MM.1S (cell line): ENCODE measurements at regions not wholly inside any gene's neighbourhood (a gene's known extent, or its start where the extent isn't known, plus 50 kb on each side); places are given as distances from the start of the nearest gene placed in this dataset.

Experiments used
- DNase-seq: peaks from one replicate; pipeline ENCODE4 v3.0.0-alpha.2; 2015
- H2AFZ ChIP-seq: fragments of 300-600 bp; sonication (generic); 2 replicates; pipeline ENCODE4 v1.6.0; 2016; ENCODE audit warnings: antibody characterized with exemption, low read length
- H3F3A ChIP-seq: fragments of 300-600 bp; sonication (generic); 2 replicates; pipeline ENCODE4 v1.6.1; 2016; ENCODE audit warnings: mild to moderate bottlenecking, antibody characterized with exemption, low read length, moderate library complexity, mixed read lengths; ENCODE audit not compliant: insufficient read depth
- H3K27ac ChIP-seq: fragments of 300-600 bp; sonication (generic); 2 replicates; pipeline ENCODE4 v1.5.1; 2016; ENCODE audit warnings: mild to moderate bottlenecking, low read length
- H3K27me3 ChIP-seq: fragments of 300-600 bp; sonication (generic); replicated peaks from 2 replicates; pipeline ENCODE4 v1.6.0; 2016; ENCODE audit warnings: low read length; ENCODE audit not compliant: insufficient read depth
- H3K36me3 ChIP-seq: fragments of 300-600 bp; sonication (generic); replicated peaks from 2 replicates; pipeline ENCODE4 v1.6.1; 2016; ENCODE audit warnings: mild to moderate bottlenecking, low read length, mixed read lengths; ENCODE audit not compliant: insufficient read depth
- H3K4me1 ChIP-seq: fragments of 300-600 bp; sonication (generic); 2 replicates; pipeline ENCODE4 v1.6.1; 2016; ENCODE audit warnings: low read length, mixed read lengths
- H3K4me2 ChIP-seq: fragments of 300-600 bp; sonication (generic); 2 replicates; pipeline ENCODE4 v1.6.0; 2016; ENCODE audit warnings: low read depth, low read length
- H3K4me3 ChIP-seq: fragments of 300-600 bp; sonication (generic); 2 replicates; pipeline ENCODE4 v1.5.1; 2016; ENCODE audit warnings: low read length, mixed read lengths
- H3K79me2 ChIP-seq: fragments of 300-600 bp; sonication (generic); 2 replicates; pipeline ENCODE4 v1.6.1; 2016; ENCODE audit warnings: mixed run types, low read length, mixed read lengths
- H3K9ac ChIP-seq: fragments of 300-600 bp; sonication (generic); 2 replicates; pipeline ENCODE4 v1.6.1; 2016; ENCODE audit warnings: low read length, mixed read lengths
- H3K9me2 ChIP-seq: fragments of 300-600 bp; sonication (generic); replicated peaks from 2 replicates; pipeline ENCODE4 v1.6.1; 2016; ENCODE audit warnings: mild to moderate bottlenecking, low read length, mixed read lengths; ENCODE audit not compliant: insufficient read depth
- H3K9me3 ChIP-seq: fragments of 300-600 bp; sonication (generic); replicated peaks from 2 replicates; pipeline ENCODE4 v1.6.1; 2016; ENCODE audit warnings: mild to moderate bottlenecking, low read length, mixed read lengths; ENCODE audit not compliant: insufficient read depth
- H4K20me1 ChIP-seq: fragments of 300-600 bp; sonication (generic); 2 replicates; pipeline ENCODE4 v1.6.1; 2016; ENCODE audit warnings: mild to moderate bottlenecking, low read length, moderate library complexity, mixed read lengths; ENCODE audit not compliant: insufficient read depth
- EZH2 ChIP-seq: fragments of 300-600 bp; sonication (generic); optimal IDR thresholded peaks from 2 replicates; pipeline ENCODE3; 2017; ENCODE audit warnings: low read depth, mild to moderate bottlenecking, antibody characterized with exemption, low read length, mixed read lengths
- EZH2phosphoT487 ChIP-seq: fragments of 300-600 bp; sonication (generic); IDR thresholded peaks from 2 replicates; pipeline ENCODE4 v1.6.1; 2018; ENCODE audit warnings: antibody characterized with exemption, low read length
- TF ChIP-seq, protein P1 (sequence below): fragments of 300-600 bp; sonication (generic); IDR thresholded peaks from 2 replicates; pipeline ENCODE4 v1.5.1; 2016; ENCODE audit warnings: antibody characterized with exemption, low read length, mixed read lengths

GRCh38 chr6:8969747-8970146, 534.4 kb upstream of the SLC35B3 start:
- no peaks in the 10 kb centered on the region for H3K36me3 ChIP-seq
- H3K9me3 ChIP-seq, result no peaks in the 10 kb centered on the region
- H3F3A ChIP-seq, result no peaks in the 10 kb centered on the region
- no peaks in the 10 kb centered on the region for H4K20me1 ChIP-seq
- no peak overlapping the region for H3K4me3 ChIP-seq
- no peak overlapping the region for H3K27ac ChIP-seq
- no peak for DNase-seq
- H3K79me2 ChIP-seq, result no peaks in the 10 kb centered on the region
- H2AFZ ChIP-seq, result no peak overlapping the region
- TF ChIP-seq, protein P1, sequence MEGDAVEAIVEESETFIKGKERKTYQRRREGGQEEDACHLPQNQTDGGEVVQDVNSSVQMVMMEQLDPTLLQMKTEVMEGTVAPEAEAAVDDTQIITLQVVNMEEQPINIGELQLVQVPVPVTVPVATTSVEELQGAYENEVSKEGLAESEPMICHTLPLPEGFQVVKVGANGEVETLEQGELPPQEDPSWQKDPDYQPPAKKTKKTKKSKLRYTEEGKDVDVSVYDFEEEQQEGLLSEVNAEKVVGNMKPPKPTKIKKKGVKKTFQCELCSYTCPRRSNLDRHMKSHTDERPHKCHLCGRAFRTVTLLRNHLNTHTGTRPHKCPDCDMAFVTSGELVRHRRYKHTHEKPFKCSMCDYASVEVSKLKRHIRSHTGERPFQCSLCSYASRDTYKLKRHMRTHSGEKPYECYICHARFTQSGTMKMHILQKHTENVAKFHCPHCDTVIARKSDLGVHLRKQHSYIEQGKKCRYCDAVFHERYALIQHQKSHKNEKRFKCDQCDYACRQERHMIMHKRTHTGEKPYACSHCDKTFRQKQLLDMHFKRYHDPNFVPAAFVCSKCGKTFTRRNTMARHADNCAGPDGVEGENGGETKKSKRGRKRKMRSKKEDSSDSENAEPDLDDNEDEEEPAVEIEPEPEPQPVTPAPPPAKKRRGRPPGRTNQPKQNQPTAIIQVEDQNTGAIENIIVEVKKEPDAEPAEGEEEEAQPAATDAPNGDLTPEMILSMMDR, result no peak
- TF ChIP-seq EZH2, result no peak
- no peak overlapping the region for H3K9ac ChIP-seq
- H3K9me2 ChIP-seq, result no peaks in the 10 kb centered on the region
- no peaks in the 10 kb centered on the region for H3K27me3 ChIP-seq
- no peaks in the 10 kb centered on the region for H3K4me1 ChIP-seq
- no peak overlapping the region for H3K4me2 ChIP-seq

- H3K27ac ChIP-seq, result no peak overlapping the region
- H3K27me3 ChIP-seq, result no peaks in the 10 kb centered on the region
- no peak overlapping the region for H3K4me3 ChIP-seq
- peak; percentile 9 for DNase-seq
- H3K36me3 ChIP-seq, result no peaks in the 10 kb centered on the region
- H3K4me2 ChIP-seq, result no peak overlapping the region
- H3K79me2 ChIP-seq, result no peaks in the 10 kb centered on the region
- H3K9me3 ChIP-seq, result no peaks in the 10 kb centered on the region
- H3K9ac ChIP-seq, result no peak overlapping the region
- no peak overlapping the region for H2AFZ ChIP-seq
- H3K4me1 ChIP-seq, result no peaks in the 10 kb centered on the region
- H3K9me2 ChIP-seq, result no peaks in the 10 kb centered on the region
- TF ChIP-seq, protein P1, result no peak
- TF ChIP-seq EZH2 (no peak), EZH2phosphoT487 (no peak)
- H4K20me1 ChIP-seq, result no peaks in the 10 kb centered on the region
- H3F3A ChIP-seq, result no peaks in the 10 kb centered on the region
These were observed 523.7 kb upstream of the SLC35B3 start for GRCh38 chr6:8958894-8959511.

- Histone ChIP-seq H3K36me3 (no peaks in the 10 kb centered on the region), H3K4me1 (no peaks in the 10 kb centered on the region), H4K20me1 (no peaks in the 10 kb centered on the region), H2AFZ (no peak overlapping the region), H3K4me2 (no peak overlapping the region), H3K79me2 (no peaks in the 10 kb centered on the region), H3K9me2 (no peaks in the 10 kb centered on the region), H3K27me3 (no peaks in the 10 kb centered on the region), H3K9ac (no peak overlapping the region), H3F3A (no peaks in the 10 kb centered on the region), H3K9me3 (no peaks in the 10 kb centered on the region), H3K27ac (no peak overlapping the region), H3K4me3 (no peak overlapping the region)
- TF ChIP-seq EZH2 (no peak), EZH2phosphoT487 (no peak)
- TF ChIP-seq, protein P1, result no peak
- no peak for DNase-seq
These were observed 518.0 kb upstream of the SLC35B3 start for GRCh38 chr6:8953310-8953709.
